HCT116 (cell line): ENCODE measurements at regions not wholly inside any gene's neighbourhood (a gene's known extent, or its start where the extent isn't known, plus 50 kb on each side); places are given as distances from the start of the nearest gene placed in this dataset.

Source experiments
- ATAC-seq: fragments of 200-7000 bp; cut with Tn5 transposase; 2 replicates; pipeline ENCODE4 v1.9.1; 2020; ENCODE audit warnings: mild to moderate bottlenecking, moderate library complexity
- BruUV-seq: library from RNA; stranded (reverse); fragments of 400-500 nt; replicated peaks from 2 replicates; lab custom pipeline; 2021; lab: Mats Ljungman, UMichigan
- CTCF ChIA-PET: fragments of 300-600 bp; sonication (Branson Sonifier 250); formaldehyde crosslinking; loops from one replicate; lab custom pipeline; 2021; ENCODE audit warnings: antibody characterized with exemption; lab: Charles Lee
- POLR2A ChIA-PET: fragments of 300-600, 350-600 bp; sonication (Branson Sonifier 250); formaldehyde crosslinking; loops from one replicate; lab custom pipeline; 2021; ENCODE audit warnings: antibody characterized with exemption; lab: Charles Lee
- RAD21 ChIA-PET, 2 experiments: fragments of 300-600 bp; sonication (Branson Sonifier 250); formaldehyde crosslinking; loops; one replicate each; lab custom pipeline; 2023; ENCODE audit warnings: low total read pairs in 2 of 2; ENCODE audit not compliant: uncharacterized antibody in 2 of 2, unreplicated experiment in 2 of 2, low non-redundant PET in 1 of 2; lab: Charles Lee
- DNase-seq: peaks from one replicate; pipeline ENCODE4 v3.0.0-alpha.2; 2010; ENCODE audit warnings: low read depth, low spot score
- H2AFZ ChIP-seq: fragments of 200-600 bp; shearing (Covaris generic), sonication (generic); 2 replicates; pipeline ENCODE4 v1.6.1; 2017; ENCODE audit warnings: low read depth, mixed run types, mixed read lengths, antibody characterized with exemption, low read length; ENCODE audit not compliant: poor library complexity, severe bottlenecking
- H3K27ac ChIP-seq: 2 replicates; pipeline ENCODE4 v1.5.1; 2012; ENCODE audit warnings: low read depth, low read length
- H3K27me3 ChIP-seq: fragments of 200-600 bp; sonication (generic); 2 replicates; pipeline ENCODE4 v1.6.1; 2016; ENCODE audit warnings: mixed run types, low read length, mixed read lengths; ENCODE audit not compliant: insufficient read depth
- H3K36me3 ChIP-seq, 2 experiments: fragments of 200-500 bp in 1 of 2; fragments of 200-600 bp in 1 of 2; sonication (Bioruptor generic) in 1 of 2; sonication (generic) in 1 of 2; 2 replicates each; pipeline versions ENCODE4 v1.5.1 to v1.6.1; 2014 to 2016; ENCODE audit warnings: low read length in 2 of 2, inconsistent platforms in 1 of 2, mixed read lengths in 1 of 2, mixed run types in 1 of 2; ENCODE audit not compliant: insufficient read depth in 2 of 2, control insufficient read depth in 1 of 2
- H3K4me1 ChIP-seq, 2 experiments: fragments of 200-600 bp in 1 of 2; sonication (generic) in 1 of 2; 2 replicates each; pipeline versions ENCODE4 v1.5.1 to v1.6.1; 2012 to 2017; ENCODE audit warnings: low read length in 2 of 2, inconsistent platforms in 1 of 2, mild to moderate bottlenecking in 1 of 2, mixed read lengths in 1 of 2, mixed run types in 1 of 2, moderate library complexity in 1 of 2; ENCODE audit not compliant: insufficient read depth in 2 of 2, control insufficient read depth in 1 of 2
- H3K4me2 ChIP-seq: fragments of 200-600 bp; sonication (generic); 2 replicates; pipeline ENCODE4 v1.6.1; 2017; ENCODE audit warnings: mixed run types, low read length, mixed read lengths
- H3K4me3 ChIP-seq, 2 experiments: fragments of 200-600 bp in 1 of 2; sonication (generic) in 1 of 2; replicated peaks in 1 of 2; 2 replicates each; pipeline ENCODE4 v1.5.1; 2011 to 2016; ENCODE audit warnings: low read length in 2 of 2, control low read depth in 1 of 2, low read depth in 1 of 2, mild to moderate bottlenecking in 1 of 2, mixed read lengths in 1 of 2, mixed run types in 1 of 2
- H3K79me2 ChIP-seq: fragments of 200-600 bp; sonication (generic); 2 replicates; pipeline ENCODE4 v1.6.1; 2017; ENCODE audit warnings: mild to moderate bottlenecking, mixed run types, low read length, moderate library complexity, mixed read lengths; ENCODE audit not compliant: insufficient read depth
- H3K9ac ChIP-seq: fragments of 200-600 bp; sonication (generic); 2 replicates; pipeline ENCODE4 v1.6.1; 2016; ENCODE audit warnings: low read length, mixed read lengths
- H3K9me2 ChIP-seq: fragments of 200-600 bp; sonication (generic), shearing (Covaris generic); 2 replicates; pipeline ENCODE4 v1.6.1; 2017; ENCODE audit warnings: mixed run types, mild to moderate bottlenecking, moderate library complexity; ENCODE audit not compliant: insufficient read depth
- H3K9me3 ChIP-seq, 2 experiments: fragments of 200-500 bp in 1 of 2; fragments of 200-600 bp in 1 of 2; sonication (Bioruptor generic) in 1 of 2; sonication (generic) in 1 of 2; 2 replicates each; pipeline ENCODE4 v1.6.1; 2014 to 2017; ENCODE audit warnings: low read length in 2 of 2, mixed read lengths in 2 of 2, inconsistent platforms in 1 of 2, low read depth in 1 of 2, mild to moderate bottlenecking in 1 of 2, mixed run types in 1 of 2, moderate library complexity in 1 of 2; ENCODE audit not compliant: control insufficient read depth in 1 of 2, insufficient read depth in 1 of 2
- H4K20me1 ChIP-seq: fragments of 200-600 bp; sonication (generic), shearing (Covaris generic); 2 replicates; pipeline ENCODE4 v1.6.1; 2017; ENCODE audit warnings: mixed run types, mild to moderate bottlenecking, moderate library complexity; ENCODE audit not compliant: insufficient read depth
- CBX3 ChIP-seq: IDR thresholded peaks from 2 replicates; pipeline ENCODE4 v1.6.1; 2012; ENCODE audit warnings: low read depth
- EGR1 ChIP-seq: IDR thresholded peaks from 2 replicates; pipeline ENCODE4 v1.6.1; 2012; ENCODE audit warnings: low read depth
- EZH2phosphoT487 ChIP-seq: fragments of 200-600 bp; IDR thresholded peaks from 2 replicates; pipeline ENCODE4 v1.6.1; 2018; ENCODE audit warnings: antibody characterized with exemption, borderline replicate concordance
- JUND ChIP-seq: IDR thresholded peaks from 2 replicates; pipeline ENCODE4 v1.6.1; 2012
- POLR2AphosphoS5 ChIP-seq: IDR thresholded peaks from 2 replicates; pipeline ENCODE4 v1.6.1; 2011; ENCODE audit warnings: mild to moderate bottlenecking, low read depth, low read length, moderate library complexity
- RAD21 ChIP-seq: IDR thresholded peaks from 2 replicates; pipeline ENCODE4 v1.6.1; 2012; ENCODE audit warnings: low read depth, mild to moderate bottlenecking
- ZFX ChIP-seq: fragments of 450-650 bp; IDR thresholded peaks from 2 replicates; pipeline ENCODE4 v1.6.1; 2017
- ZNF274 ChIP-seq: fragments of 200-500 bp; sonication (Bioruptor generic); IDR thresholded peaks from 2 replicates; pipeline ENCODE4 v1.6.1; 2014; ENCODE audit warnings: mild to moderate bottlenecking, low read depth, low read length, inconsistent platforms
- intact Hi-C: fragments of 100-400 bp; cut with micrococcal nuclease; formaldehyde crosslinking; loops from 2 replicates; pipeline ENCODE4 v1.10.0; 2022
- TF ChIP-seq, protein P1 (sequence below): IDR thresholded peaks from 2 replicates; pipeline ENCODE4 v1.6.1; 2011; ENCODE audit warnings: mild to moderate bottlenecking, low read length, moderate library complexity; ENCODE audit not compliant: insufficient replicate concordance; ENCODE audit errors: extremely low read depth
- TF ChIP-seq, protein P2 (sequence below): IDR thresholded peaks from 2 replicates; pipeline ENCODE4 v1.6.1; 2012
- TF ChIP-seq, protein P3 (sequence below): IDR thresholded peaks from 2 replicates; pipeline ENCODE4 v1.6.1; 2012; ENCODE audit warnings: low read depth
- TF ChIP-seq, protein P4 (sequence below): IDR thresholded peaks from 2 replicates; pipeline ENCODE4 v1.6.1; 2012
- TF ChIP-seq, protein P5 (sequence below), 3 experiments: fragments of 200-600 bp in 1 of 3; sonication (generic) in 1 of 3; IDR thresholded peaks in 2 of 3; conservative IDR thresholded peaks in 1 of 3; 2 replicates each; pipeline ENCODE4 v1.5.1; 2012 to 2017; ENCODE audit warnings: low read depth in 2 of 3, low read length in 2 of 3, antibody characterized with exemption in 1 of 3, borderline replicate concordance in 1 of 3, control low read depth in 1 of 3, mild to moderate bottlenecking in 1 of 3, mixed read lengths in 1 of 3, mixed run types in 1 of 3, moderate library complexity in 1 of 3; ENCODE audit not compliant: insufficient read depth in 1 of 3

DNA sequence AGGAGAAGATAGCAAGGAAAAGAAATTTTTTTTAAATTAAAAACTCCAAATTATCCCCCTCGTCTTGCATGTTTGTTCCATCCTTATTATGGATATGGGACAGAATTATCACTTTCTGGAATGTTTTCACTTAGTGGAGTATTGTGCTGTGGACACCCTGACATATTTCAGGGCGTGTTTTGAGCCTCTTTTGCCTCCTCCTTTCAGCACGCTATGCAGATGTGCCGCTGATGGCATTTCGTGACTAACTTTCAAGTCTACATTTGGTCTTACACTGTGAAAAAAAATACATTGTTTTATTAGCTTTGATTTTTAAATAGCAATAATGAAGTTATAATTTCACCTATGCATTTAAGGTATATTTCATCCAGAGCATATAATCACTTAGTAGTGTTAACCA, 738.7 kb downstream of the LTN1 start (continued):
- TF ChIP-seq, protein P1, sequence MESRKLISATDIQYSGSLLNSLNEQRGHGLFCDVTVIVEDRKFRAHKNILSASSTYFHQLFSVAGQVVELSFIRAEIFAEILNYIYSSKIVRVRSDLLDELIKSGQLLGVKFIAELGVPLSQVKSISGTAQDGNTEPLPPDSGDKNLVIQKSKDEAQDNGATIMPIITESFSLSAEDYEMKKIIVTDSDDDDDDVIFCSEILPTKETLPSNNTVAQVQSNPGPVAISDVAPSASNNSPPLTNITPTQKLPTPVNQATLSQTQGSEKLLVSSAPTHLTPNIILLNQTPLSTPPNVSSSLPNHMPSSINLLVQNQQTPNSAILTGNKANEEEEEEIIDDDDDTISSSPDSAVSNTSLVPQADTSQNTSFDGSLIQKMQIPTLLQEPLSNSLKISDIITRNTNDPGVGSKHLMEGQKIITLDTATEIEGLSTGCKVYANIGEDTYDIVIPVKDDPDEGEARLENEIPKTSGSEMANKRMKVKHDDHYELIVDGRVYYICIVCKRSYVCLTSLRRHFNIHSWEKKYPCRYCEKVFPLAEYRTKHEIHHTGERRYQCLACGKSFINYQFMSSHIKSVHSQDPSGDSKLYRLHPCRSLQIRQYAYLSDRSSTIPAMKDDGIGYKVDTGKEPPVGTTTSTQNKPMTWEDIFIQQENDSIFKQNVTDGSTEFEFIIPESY: no peak
- TF ChIP-seq JUND: no peak
- TF ChIP-seq, protein P2, sequence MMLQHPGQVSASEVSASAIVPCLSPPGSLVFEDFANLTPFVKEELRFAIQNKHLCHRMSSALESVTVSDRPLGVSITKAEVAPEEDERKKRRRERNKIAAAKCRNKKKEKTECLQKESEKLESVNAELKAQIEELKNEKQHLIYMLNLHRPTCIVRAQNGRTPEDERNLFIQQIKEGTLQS: no peak
- no peak for TF ChIP-seq ZFX
- no peak for TF ChIP-seq EGR1

DNA sequence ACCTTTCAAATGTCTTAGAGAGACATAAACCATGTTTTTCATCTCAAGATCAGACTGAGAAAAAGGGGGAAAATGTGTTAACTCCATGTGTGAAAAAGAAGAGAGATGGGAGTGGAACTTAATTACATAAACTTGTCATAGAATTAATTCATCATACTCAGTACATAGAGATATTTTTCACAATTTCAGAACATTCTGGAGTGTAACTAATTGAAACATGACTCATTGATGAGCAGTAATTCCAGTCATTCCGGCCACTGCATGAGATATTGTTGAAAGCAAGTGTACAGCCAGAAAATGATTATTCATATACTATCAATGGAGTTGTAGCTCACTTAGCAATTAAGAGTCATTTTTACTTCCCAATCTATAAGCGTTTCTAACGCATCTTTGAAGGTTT, 739.3 kb downstream of the LTN1 start:
- H3K9ac ChIP-seq: no peak overlapping the region
- intact Hi-C loops: no loop called here
- H4K20me1 ChIP-seq: no peaks in the 10 kb centered on the region
- H3K4me2 ChIP-seq: no peak overlapping the region
- no peak overlapping the region for H3K4me3 ChIP-seq
- no peaks in the 10 kb centered on the region for H3K4me1 ChIP-seq
- no peaks in the 10 kb centered on the region for H3K36me3 ChIP-seq
- RAD21 ChIA-PET: no interaction called here
- no peak overlapping the region for H3K27ac ChIP-seq
- peaks cover 8 to 14% of the 10 kb centered on the region in 2 experiments; a peak in 3 of 4 replicates for H3K9me3 ChIP-seq
- H3K79me2 ChIP-seq: no peaks in the 10 kb centered on the region
- TF ChIP-seq ZNF274 (no peak), POLR2AphosphoS5 (no peak), RAD21 (no peak), CBX3 (no peak), EZH2phosphoT487 (no peak), JUND (no peak)
- TF ChIP-seq, protein P3, sequence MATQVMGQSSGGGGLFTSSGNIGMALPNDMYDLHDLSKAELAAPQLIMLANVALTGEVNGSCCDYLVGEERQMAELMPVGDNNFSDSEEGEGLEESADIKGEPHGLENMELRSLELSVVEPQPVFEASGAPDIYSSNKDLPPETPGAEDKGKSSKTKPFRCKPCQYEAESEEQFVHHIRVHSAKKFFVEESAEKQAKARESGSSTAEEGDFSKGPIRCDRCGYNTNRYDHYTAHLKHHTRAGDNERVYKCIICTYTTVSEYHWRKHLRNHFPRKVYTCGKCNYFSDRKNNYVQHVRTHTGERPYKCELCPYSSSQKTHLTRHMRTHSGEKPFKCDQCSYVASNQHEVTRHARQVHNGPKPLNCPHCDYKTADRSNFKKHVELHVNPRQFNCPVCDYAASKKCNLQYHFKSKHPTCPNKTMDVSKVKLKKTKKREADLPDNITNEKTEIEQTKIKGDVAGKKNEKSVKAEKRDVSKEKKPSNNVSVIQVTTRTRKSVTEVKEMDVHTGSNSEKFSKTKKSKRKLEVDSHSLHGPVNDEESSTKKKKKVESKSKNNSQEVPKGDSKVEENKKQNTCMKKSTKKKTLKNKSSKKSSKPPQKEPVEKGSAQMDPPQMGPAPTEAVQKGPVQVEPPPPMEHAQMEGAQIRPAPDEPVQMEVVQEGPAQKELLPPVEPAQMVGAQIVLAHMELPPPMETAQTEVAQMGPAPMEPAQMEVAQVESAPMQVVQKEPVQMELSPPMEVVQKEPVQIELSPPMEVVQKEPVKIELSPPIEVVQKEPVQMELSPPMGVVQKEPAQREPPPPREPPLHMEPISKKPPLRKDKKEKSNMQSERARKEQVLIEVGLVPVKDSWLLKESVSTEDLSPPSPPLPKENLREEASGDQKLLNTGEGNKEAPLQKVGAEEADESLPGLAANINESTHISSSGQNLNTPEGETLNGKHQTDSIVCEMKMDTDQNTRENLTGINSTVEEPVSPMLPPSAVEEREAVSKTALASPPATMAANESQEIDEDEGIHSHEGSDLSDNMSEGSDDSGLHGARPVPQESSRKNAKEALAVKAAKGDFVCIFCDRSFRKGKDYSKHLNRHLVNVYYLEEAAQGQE: no peak
- TF ChIP-seq, protein P4, sequence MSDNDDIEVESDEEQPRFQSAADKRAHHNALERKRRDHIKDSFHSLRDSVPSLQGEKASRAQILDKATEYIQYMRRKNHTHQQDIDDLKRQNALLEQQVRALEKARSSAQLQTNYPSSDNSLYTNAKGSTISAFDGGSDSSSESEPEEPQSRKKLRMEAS: no peak
- TF ChIP-seq, protein P5, sequence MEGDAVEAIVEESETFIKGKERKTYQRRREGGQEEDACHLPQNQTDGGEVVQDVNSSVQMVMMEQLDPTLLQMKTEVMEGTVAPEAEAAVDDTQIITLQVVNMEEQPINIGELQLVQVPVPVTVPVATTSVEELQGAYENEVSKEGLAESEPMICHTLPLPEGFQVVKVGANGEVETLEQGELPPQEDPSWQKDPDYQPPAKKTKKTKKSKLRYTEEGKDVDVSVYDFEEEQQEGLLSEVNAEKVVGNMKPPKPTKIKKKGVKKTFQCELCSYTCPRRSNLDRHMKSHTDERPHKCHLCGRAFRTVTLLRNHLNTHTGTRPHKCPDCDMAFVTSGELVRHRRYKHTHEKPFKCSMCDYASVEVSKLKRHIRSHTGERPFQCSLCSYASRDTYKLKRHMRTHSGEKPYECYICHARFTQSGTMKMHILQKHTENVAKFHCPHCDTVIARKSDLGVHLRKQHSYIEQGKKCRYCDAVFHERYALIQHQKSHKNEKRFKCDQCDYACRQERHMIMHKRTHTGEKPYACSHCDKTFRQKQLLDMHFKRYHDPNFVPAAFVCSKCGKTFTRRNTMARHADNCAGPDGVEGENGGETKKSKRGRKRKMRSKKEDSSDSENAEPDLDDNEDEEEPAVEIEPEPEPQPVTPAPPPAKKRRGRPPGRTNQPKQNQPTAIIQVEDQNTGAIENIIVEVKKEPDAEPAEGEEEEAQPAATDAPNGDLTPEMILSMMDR (IDR thresholded peaks at IDR 0.05 in 2 of 3, conservative IDR thresholded peaks at IDR 0.05 in 1 of 3; ENCODE audit: borderline replicate concordance in 1 of 3, insufficient read depth in 1 of 3, low read depth in 2 of 3, low read length in 2 of 3): no peak
- no peak for DNase-seq
- H3K27me3 ChIP-seq: no peaks in the 10 kb centered on the region
- CTCF ChIA-PET: no interaction called here
- BruUV-seq: no TSS peak
- ATAC-seq: no peak
- POLR2A ChIA-PET: no interaction called here
- H2AFZ ChIP-seq: no peak overlapping the region
- H3K9me2 ChIP-seq: no peaks in the 10 kb centered on the region
